ENCODE measurements at regions not wholly inside any gene's neighbourhood (a gene's known extent, or its start where the extent isn't known, plus 50 kb on each side); places are given as distances from the start of the nearest gene placed in this dataset.

DNA sequence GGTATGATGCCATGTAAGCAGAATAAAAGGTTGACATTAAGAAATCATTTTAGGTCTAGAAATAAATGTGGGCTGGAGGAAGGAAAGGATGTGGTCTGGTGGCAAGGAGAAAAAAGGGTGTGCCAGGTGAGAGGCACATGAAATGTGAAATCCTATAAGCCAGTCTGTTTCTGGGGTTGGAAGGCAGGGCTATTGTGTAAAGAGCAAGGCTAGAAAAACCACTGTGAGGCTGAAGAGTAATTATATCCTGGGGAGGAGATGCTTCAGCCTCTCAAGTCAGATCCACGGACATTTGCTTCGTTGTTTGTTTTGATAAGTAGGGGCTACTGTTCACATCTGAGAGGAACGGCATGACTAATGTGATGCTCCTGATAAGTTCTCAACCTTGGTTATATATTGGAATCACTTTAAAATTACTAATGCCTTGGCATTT, 77.5 kb upstream of the CTSC start:
- DNase-seq, result no peak
- intact Hi-C loops (cut with DNase I; ENCODE audit: low total_unique reads), result no loop called here
- Histone ChIP-seq H3K4me1 (no peaks in the 10 kb centered on the region), H3K36me3 (no peaks in the 10 kb centered on the region), H3K9me3 (no peaks in the 10 kb centered on the region), H3K4me3 (no peak overlapping the region), H3K27me3 (no peaks in the 10 kb centered on the region), H3K27ac (no peak overlapping the region)
- TF ChIP-seq POLR2A (IDR thresholded peaks at IDR 0.05), result no peak
- TF ChIP-seq, protein P1, sequence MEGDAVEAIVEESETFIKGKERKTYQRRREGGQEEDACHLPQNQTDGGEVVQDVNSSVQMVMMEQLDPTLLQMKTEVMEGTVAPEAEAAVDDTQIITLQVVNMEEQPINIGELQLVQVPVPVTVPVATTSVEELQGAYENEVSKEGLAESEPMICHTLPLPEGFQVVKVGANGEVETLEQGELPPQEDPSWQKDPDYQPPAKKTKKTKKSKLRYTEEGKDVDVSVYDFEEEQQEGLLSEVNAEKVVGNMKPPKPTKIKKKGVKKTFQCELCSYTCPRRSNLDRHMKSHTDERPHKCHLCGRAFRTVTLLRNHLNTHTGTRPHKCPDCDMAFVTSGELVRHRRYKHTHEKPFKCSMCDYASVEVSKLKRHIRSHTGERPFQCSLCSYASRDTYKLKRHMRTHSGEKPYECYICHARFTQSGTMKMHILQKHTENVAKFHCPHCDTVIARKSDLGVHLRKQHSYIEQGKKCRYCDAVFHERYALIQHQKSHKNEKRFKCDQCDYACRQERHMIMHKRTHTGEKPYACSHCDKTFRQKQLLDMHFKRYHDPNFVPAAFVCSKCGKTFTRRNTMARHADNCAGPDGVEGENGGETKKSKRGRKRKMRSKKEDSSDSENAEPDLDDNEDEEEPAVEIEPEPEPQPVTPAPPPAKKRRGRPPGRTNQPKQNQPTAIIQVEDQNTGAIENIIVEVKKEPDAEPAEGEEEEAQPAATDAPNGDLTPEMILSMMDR (IDR thresholded peaks at IDR 0.05), result no peak

DNA sequence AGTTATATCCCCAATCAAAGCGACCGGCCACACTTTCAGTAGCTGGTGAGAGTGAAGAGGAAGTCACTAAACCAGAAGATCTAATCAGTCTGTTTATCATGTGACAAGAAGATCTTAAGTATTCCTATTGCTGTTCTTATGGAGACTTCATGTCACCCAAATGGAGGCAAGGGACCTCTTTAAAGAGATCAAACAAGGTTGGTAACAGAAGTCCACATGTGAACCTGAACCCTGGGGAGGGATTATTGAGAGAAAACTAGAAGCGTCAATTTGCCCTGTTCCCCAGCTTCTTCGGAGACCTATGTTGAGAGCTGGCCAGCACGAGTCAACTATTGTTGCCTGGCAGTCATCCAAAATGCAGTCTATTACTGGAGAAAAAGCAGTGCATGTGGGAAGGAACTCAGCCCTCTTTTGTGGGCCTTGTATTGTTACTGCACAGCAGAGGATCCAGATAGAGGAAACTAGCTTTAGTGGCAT, 76.9 kb upstream of the CTSC start:
- Histone ChIP-seq H3K4me1 (no peaks in the 10 kb centered on the region), H3K9me3 (no peaks in the 10 kb centered on the region), H3K36me3 (no peaks in the 10 kb centered on the region), H3K4me3 (no peak overlapping the region), H3K27me3 (no peaks in the 10 kb centered on the region), H3K27ac (no peak overlapping the region)
- peak in 1 of 2 donors; percentile 35 for DNase-seq
- intact Hi-C loops (cut with DNase I; ENCODE audit: low total_unique reads), result no loop called here
- TF ChIP-seq POLR2A (IDR thresholded peaks at IDR 0.05), result no peak
- TF ChIP-seq, protein P1 (IDR thresholded peaks at IDR 0.05), result no peak

DNA sequence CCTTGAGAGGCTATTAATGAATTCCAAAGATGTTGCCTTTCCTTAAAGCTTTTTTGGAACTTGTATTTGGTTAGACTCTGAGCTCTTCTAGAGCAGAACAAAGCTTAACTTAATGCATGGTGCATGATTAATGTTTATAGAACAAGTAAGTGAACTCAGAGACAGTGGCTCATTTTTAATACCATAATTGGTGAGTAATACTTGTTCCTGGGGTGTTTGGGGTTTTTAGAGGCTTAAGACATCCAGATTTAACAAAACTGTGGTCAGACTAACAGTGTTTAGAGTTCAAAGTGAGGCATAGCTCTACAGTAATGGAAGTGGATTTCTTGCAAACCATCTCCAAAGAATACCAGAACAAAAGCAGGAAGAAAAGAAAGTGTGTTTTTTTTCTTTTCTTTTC, 73.7 kb upstream of the CTSC start:
- TF ChIP-seq, protein P1 (IDR thresholded peaks at IDR 0.05), result no peak
- no peak for TF ChIP-seq POLR2A (IDR thresholded peaks at IDR 0.05)
- no peaks in the 10 kb centered on the region for H3K36me3 ChIP-seq
- no peak overlapping the region for H3K4me3 ChIP-seq
- H3K4me1 ChIP-seq, result no peaks in the 10 kb centered on the region
- intact Hi-C loops (cut with DNase I; ENCODE audit: low total_unique reads), result no loop called here
- no peaks in the 10 kb centered on the region for H3K27me3 ChIP-seq
- no peaks in the 10 kb centered on the region for H3K9me3 ChIP-seq
- H3K27ac ChIP-seq, result no peak overlapping the region
- no peak for DNase-seq

DNA sequence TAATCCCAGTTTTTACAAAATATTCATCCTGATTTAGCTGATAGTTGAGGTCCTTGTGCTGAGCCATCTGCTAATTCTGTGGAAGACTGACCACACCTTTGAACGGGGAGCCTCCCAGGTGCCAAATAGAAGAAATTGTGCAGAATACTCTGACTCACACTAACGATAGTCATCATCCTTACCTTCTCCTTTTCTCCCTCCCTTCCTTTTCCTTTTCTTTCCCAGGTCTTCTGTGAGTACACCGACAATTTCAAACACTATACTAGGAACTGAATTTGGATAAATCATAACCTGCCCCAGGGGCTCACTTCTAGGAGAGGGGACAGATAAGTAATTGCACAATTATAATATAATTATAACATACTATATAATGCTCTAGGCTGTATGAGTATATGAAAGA, 73.1 kb upstream of the CTSC start:
- no peak for DNase-seq
- Histone ChIP-seq H3K27me3 (no peaks in the 10 kb centered on the region), H3K4me3 (no peak overlapping the region), H3K9me3 (no peaks in the 10 kb centered on the region), H3K4me1 (no peaks in the 10 kb centered on the region), H3K36me3 (no peaks in the 10 kb centered on the region), H3K27ac (no peak overlapping the region)
- intact Hi-C loops (cut with DNase I; ENCODE audit: low total_unique reads), result no loop called here
- no peak for TF ChIP-seq POLR2A (IDR thresholded peaks at IDR 0.05)
- TF ChIP-seq, protein P1 (IDR thresholded peaks at IDR 0.05), result no peak

DNA sequence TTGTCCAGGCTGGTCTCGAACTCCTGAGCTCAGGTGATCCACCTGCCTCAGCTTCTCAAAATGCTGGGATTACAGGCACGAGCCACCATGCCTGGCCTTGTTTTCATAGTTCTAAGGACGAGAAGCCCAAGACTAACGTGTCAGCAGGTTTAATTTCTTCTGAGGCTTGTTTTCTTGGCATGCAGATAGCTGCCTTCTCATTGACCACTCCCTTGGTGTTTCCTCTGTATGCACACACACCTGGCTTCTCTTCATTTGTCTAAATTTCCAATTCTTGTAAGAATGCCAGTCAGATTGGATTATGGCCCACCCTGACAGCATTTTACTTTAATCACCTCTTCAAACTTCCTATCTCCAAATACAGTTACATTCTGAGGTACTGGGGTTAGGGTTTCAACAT, 72.5 kb upstream of the CTSC start:
- no peaks in the 10 kb centered on the region for H3K4me1 ChIP-seq
- intact Hi-C loops (cut with DNase I; ENCODE audit: low total_unique reads), result no loop called here
- H3K27ac ChIP-seq, result no peak overlapping the region
- no peak for DNase-seq
- no peaks in the 10 kb centered on the region for H3K36me3 ChIP-seq
- no peak overlapping the region for H3K4me3 ChIP-seq
- no peaks in the 10 kb centered on the region for H3K9me3 ChIP-seq
- H3K27me3 ChIP-seq, result no peaks in the 10 kb centered on the region
- no peak for TF ChIP-seq POLR2A (IDR thresholded peaks at IDR 0.05)
- TF ChIP-seq, protein P1 (IDR thresholded peaks at IDR 0.05), result no peak

All from uterus (tissue), 3 donors.